HEK293 (cell line): ENCODE measurements at regions not wholly inside any gene's neighbourhood (a gene's known extent, or its start where the extent isn't known, plus 50 kb on each side); places are given as distances from the start of the nearest gene placed in this dataset.

Source experiments
- CTCF ChIA-PET: fragments of 350-600 bp; formaldehyde crosslinking; extraction: SDS; loops from one replicate; lab custom pipeline; 2021; ENCODE audit warnings: antibody characterized with exemption; lab: Yijun Ruan, JAX
- POLR2A ChIA-PET: fragments of 300-600 bp; formaldehyde crosslinking; extraction: SDS; loops from one replicate; lab custom pipeline; 2020; ENCODE audit warnings: antibody characterized with exemption, inconsistent platforms; lab: Yijun Ruan, JAX
- H3K27ac ChIP-seq: fragments of 200-500 bp; sonication (Bioruptor generic); 2 replicates; pipeline ENCODE4 v1.5.1; 2014; ENCODE audit warnings: low read depth, low read length, control low read depth, inconsistent platforms; ENCODE audit errors: extremely low read depth
- H3K36me3 ChIP-seq, 2 experiments: fragments of 200-500 bp in 1 of 2; sonication (Bioruptor generic) in 1 of 2; 1 replicate in 1 of 2; 2 replicates in 1 of 2; pipeline ENCODE4 v1.5.1; 2014 to 2017; ENCODE audit warnings: inconsistent platforms in 2 of 2, low read length in 2 of 2; ENCODE audit not compliant: control insufficient read depth in 2 of 2, insufficient read depth in 1 of 2
- H3K4me1 ChIP-seq: fragments of 200-500 bp; sonication (Bioruptor generic); 2 replicates; pipeline ENCODE4 v1.5.1; 2014; ENCODE audit warnings: mild to moderate bottlenecking, low read length, inconsistent platforms; ENCODE audit not compliant: control insufficient read depth, insufficient read depth
- H3K4me3 ChIP-seq: 2 replicates; pipeline ENCODE4 v1.5.1; 2011; ENCODE audit warnings: low read depth, mild to moderate bottlenecking, control low read depth, low read length, moderate library complexity
- H3K9me3 ChIP-seq: fragments of 200-500 bp; sonication (Bioruptor generic); 2 replicates; pipeline ENCODE4 v1.5.1; 2014; ENCODE audit warnings: low read depth, low read length, inconsistent platforms; ENCODE audit not compliant: control insufficient read depth, insufficient read depth
- KLF1 ChIP-seq: fragments of 450-650 bp; formaldehyde crosslinking; IDR thresholded peaks from 2 replicates; pipeline ENCODE4 v1.5.1; 2016; ENCODE audit warnings: missing biosample characterization, missing genetic modification characterization
- KLF17 ChIP-seq: fragments of 450-650 bp; formaldehyde crosslinking; IDR thresholded peaks from 2 replicates; pipeline ENCODE4 v1.5.1; 2016; ENCODE audit warnings: missing biosample characterization, missing genetic modification characterization
- KLF8 ChIP-seq: fragments of 450-650 bp; formaldehyde crosslinking; IDR thresholded peaks from 2 replicates; pipeline ENCODE4 v1.5.1; 2016; ENCODE audit warnings: missing biosample characterization, missing genetic modification characterization
- PRDM6 ChIP-seq: fragments of 450-650 bp; formaldehyde crosslinking; IDR thresholded peaks from 2 replicates; pipeline ENCODE4 v1.5.1; 2017; ENCODE audit warnings: missing biosample characterization, missing genetic modification characterization
- RBAK ChIP-seq: fragments of 450-650 bp; formaldehyde crosslinking; IDR thresholded peaks from 2 replicates; pipeline ENCODE4 v1.5.1; 2016; ENCODE audit warnings: missing biosample characterization, missing genetic modification characterization
- YY1 ChIP-seq: fragments of 450-650 bp; formaldehyde crosslinking; IDR thresholded peaks from 2 replicates; pipeline ENCODE4 v1.5.1; 2018; ENCODE audit warnings: missing biosample characterization, missing genetic modification characterization
- ZBTB1 ChIP-seq: fragments of 450-650 bp; formaldehyde crosslinking; IDR thresholded peaks from 2 replicates; pipeline ENCODE4 v1.5.1; 2016; ENCODE audit warnings: missing biosample characterization, missing genetic modification characterization
- ZBTB10 ChIP-seq: fragments of 450-650 bp; formaldehyde crosslinking; IDR thresholded peaks from 2 replicates; pipeline ENCODE4 v1.5.1; 2016; ENCODE audit warnings: missing biosample characterization, missing genetic modification characterization
- ZIC2 ChIP-seq: fragments of 450-650 bp; formaldehyde crosslinking; IDR thresholded peaks from 2 replicates; pipeline ENCODE4 v1.5.1; 2016; ENCODE audit warnings: missing biosample characterization, missing genetic modification characterization
- ZNF121 ChIP-seq: fragments of 450-650 bp; formaldehyde crosslinking; IDR thresholded peaks from 2 replicates; pipeline ENCODE4 v1.5.1; 2016; ENCODE audit warnings: missing biosample characterization, missing genetic modification characterization
- ZNF140 ChIP-seq: fragments of 450-650 bp; formaldehyde crosslinking; IDR thresholded peaks from 2 replicates; pipeline ENCODE4 v1.5.1; 2016; ENCODE audit warnings: missing biosample characterization, missing genetic modification characterization
- ZNF155 ChIP-seq: fragments of 450-650 bp; formaldehyde crosslinking; IDR thresholded peaks from 2 replicates; pipeline ENCODE4 v1.5.1; 2016; ENCODE audit warnings: missing biosample characterization, missing genetic modification characterization
- ZNF169 ChIP-seq: fragments of 450-650 bp; formaldehyde crosslinking; IDR thresholded peaks from 2 replicates; pipeline ENCODE4 v1.5.1; 2016; ENCODE audit warnings: missing biosample characterization, missing genetic modification characterization
- ZNF202 ChIP-seq: fragments of 450-650 bp; formaldehyde crosslinking; IDR thresholded peaks from 2 replicates; pipeline ENCODE4 v1.5.1; 2016; ENCODE audit warnings: missing biosample characterization, missing genetic modification characterization, borderline replicate concordance
- ZNF214 ChIP-seq: fragments of 450-650 bp; formaldehyde crosslinking; IDR thresholded peaks from 2 replicates; pipeline ENCODE4 v1.5.1; 2017; ENCODE audit warnings: missing biosample characterization, mild to moderate bottlenecking, missing genetic modification characterization, borderline replicate concordance
- ZNF292 ChIP-seq: fragments of 450-650 bp; formaldehyde crosslinking; IDR thresholded peaks from 2 replicates; pipeline ENCODE4 v1.5.1; 2016; ENCODE audit warnings: low read depth, missing biosample characterization, missing genetic modification characterization, borderline replicate concordance
- ZNF398 ChIP-seq: fragments of 450-650 bp; formaldehyde crosslinking; IDR thresholded peaks from 2 replicates; pipeline ENCODE4 v1.5.1; 2017; ENCODE audit warnings: missing biosample characterization, missing genetic modification characterization
- ZNF423 ChIP-seq: fragments of 450-650 bp; formaldehyde crosslinking; IDR thresholded peaks from 2 replicates; pipeline ENCODE4 v1.5.1; 2016; ENCODE audit warnings: missing biosample characterization, missing genetic modification characterization
- ZNF426 ChIP-seq: fragments of 450-650 bp; formaldehyde crosslinking; IDR thresholded peaks from 2 replicates; pipeline ENCODE4 v1.5.1; 2017; ENCODE audit warnings: missing biosample characterization, missing genetic modification characterization, mild to moderate bottlenecking, inconsistent platforms, moderate library complexity
- ZNF473 ChIP-seq: fragments of 450-650 bp; formaldehyde crosslinking; IDR thresholded peaks from 2 replicates; pipeline ENCODE4 v1.5.1; 2017; ENCODE audit warnings: missing biosample characterization, missing genetic modification characterization
- ZNF501 ChIP-seq: fragments of 450-650 bp; formaldehyde crosslinking; IDR thresholded peaks from 2 replicates; pipeline ENCODE4 v1.5.1; 2016; ENCODE audit warnings: missing biosample characterization, missing genetic modification characterization
- ZNF510 ChIP-seq: fragments of 450-650 bp; formaldehyde crosslinking; IDR thresholded peaks from 2 replicates; pipeline ENCODE4 v1.5.1; 2018; ENCODE audit warnings: mild to moderate bottlenecking, missing genetic modification characterization, missing biosample characterization; ENCODE audit not compliant: insufficient replicate concordance
- ZNF549 ChIP-seq: fragments of 450-650 bp; IDR thresholded peaks from 2 replicates; pipeline ENCODE4 v1.5.1; 2018; ENCODE audit warnings: missing biosample characterization, missing genetic modification characterization, mild to moderate bottlenecking, inconsistent platforms, moderate library complexity
- ZNF555 ChIP-seq: fragments of 450-650 bp; formaldehyde crosslinking; conservative IDR thresholded peaks from 2 replicates; pipeline ENCODE4 v1.5.1; 2017; ENCODE audit warnings: missing biosample characterization, mild to moderate bottlenecking, missing genetic modification characterization, inconsistent platforms
- ZNF596 ChIP-seq: fragments of 450-650 bp; IDR thresholded peaks from 2 replicates; pipeline ENCODE4 v1.5.0; 2018; ENCODE audit warnings: missing biosample characterization, mild to moderate bottlenecking, missing genetic modification characterization, moderate library complexity
- ZNF704 ChIP-seq: fragments of 450-650 bp; formaldehyde crosslinking; IDR thresholded peaks from 2 replicates; pipeline ENCODE4 v1.5.1; 2016; ENCODE audit warnings: missing biosample characterization, missing genetic modification characterization

GRCh38 chr3:10665592-10665991, 150.4 kb upstream of the SLC6A11 start:
- H3K4me1 ChIP-seq = no peaks in the 10 kb centered on the region
- CTCF ChIA-PET = interaction anchor here (1.4 kb wide), 1 partner anchor 74 kb away, joined by 4 read pairs; no protein-coding TSS in a partner anchor
- no peaks in the 10 kb centered on the region for H3K9me3 ChIP-seq
- H3K27ac ChIP-seq = no peak overlapping the region
- POLR2A ChIA-PET = no interaction called here
- no peaks in the 10 kb centered on the region for H3K36me3 ChIP-seq
- no peak overlapping the region for H3K4me3 ChIP-seq
- TF ChIP-seq ZNF140 (tag by site-specific recombination) (no peak), ZNF596 (tag by site-specific recombination) (no peak), ZNF423 (tag by site-specific recombination) (no peak), ZNF155 (no peak), ZNF510 (no peak), ZNF501 (tag by site-specific recombination) (no peak), ZIC2 (tag by site-specific recombination) (no peak), ZNF473 (tag by site-specific recombination) (no peak), ZNF704 (tag by site-specific recombination) (no peak)

- Histone ChIP-seq H3K4me1 (no peaks in the 10 kb centered on the region), H3K9me3 (no peaks in the 10 kb centered on the region), H3K27ac (no peak overlapping the region), H3K36me3 (no peaks in the 10 kb centered on the region), H3K4me3 (no peak overlapping the region)
- POLR2A ChIA-PET = no interaction called here
- TF ChIP-seq ZNF202 (tag by site-specific recombination) = no peak
- TF ChIP-seq RBAK (tag by site-specific recombination) = no peak
- no peak for TF ChIP-seq ZNF549
- TF ChIP-seq KLF1 (tag by site-specific recombination) = no peak
- TF ChIP-seq ZNF214 (tag by site-specific recombination) = no peak
- TF ChIP-seq KLF17 (tag by site-specific recombination) = no peak
- CTCF ChIA-PET = no interaction called here
These were observed 149.4 kb upstream of the SLC6A11 start for GRCh38 chr3:10666621-10667020.

- Histone ChIP-seq H3K27ac (no peak overlapping the region), H3K4me1 (no peaks in the 10 kb centered on the region), H3K4me3 (no peak overlapping the region), H3K9me3 (no peaks in the 10 kb centered on the region), H3K36me3 (no peaks in the 10 kb centered on the region)
- ChIA-PET POLR2A (no interaction called here), CTCF (no interaction called here)
- TF ChIP-seq ZBTB10 (tag by site-specific recombination) = no peak
- TF ChIP-seq PRDM6 = no peak
- no peak for TF ChIP-seq ZNF121 (tag by site-specific recombination)
- TF ChIP-seq ZNF169 (tag by site-specific recombination) = no peak
- TF ChIP-seq ZNF292 (tag by site-specific recombination) = no peak
- TF ChIP-seq KLF8 (tag by site-specific recombination) = no peak
- no peak for TF ChIP-seq ZNF398 (tag by site-specific recombination)
- no peak for TF ChIP-seq ZNF555
- no peak for TF ChIP-seq YY1 (tag by site-specific recombination)
- no peak for TF ChIP-seq ZBTB1 (tag by site-specific recombination)
- TF ChIP-seq ZNF426 (tag by site-specific recombination) = no peak
These were observed 148.8 kb upstream of the SLC6A11 start for GRCh38 chr3:10667269-10667668.
